Adipocyte (in vitro differentiated cells): ENCODE measurements at regions not wholly inside any gene's neighbourhood (a gene's known extent, or its start where the extent isn't known, plus 50 kb on each side); places are given as distances from the start of the nearest gene placed in this dataset.

Source experiments
- DNase-seq: peaks from one replicate; pipeline ENCODE4 v3.0.0-alpha.2; 2015; ENCODE audit warnings: low read depth
- H3K27me3 ChIP-seq: replicated peaks from 2 replicates; pipeline ENCODE4 v1.7.0; 2013; ENCODE audit warnings: mild to moderate bottlenecking, low read length, moderate library complexity; ENCODE audit not compliant: control insufficient read depth, insufficient read depth
- H3K36me3 ChIP-seq: 2 replicates; pipeline ENCODE4 v1.7.0; 2013; ENCODE audit warnings: low read length, mild to moderate bottlenecking, moderate library complexity; ENCODE audit not compliant: control insufficient read depth, insufficient read depth, severe bottlenecking
- H3K4me1 ChIP-seq: 2 replicates; pipeline ENCODE4 v1.7.0; 2013; ENCODE audit warnings: mild to moderate bottlenecking, low read length, moderate library complexity; ENCODE audit not compliant: control insufficient read depth, insufficient read depth
- H3K4me3 ChIP-seq: 2 replicates; pipeline ENCODE4 v1.7.0; 2013; ENCODE audit warnings: mild to moderate bottlenecking, low read length, moderate library complexity
- H3K9ac ChIP-seq: 2 replicates; pipeline ENCODE4 v1.7.0; 2013; ENCODE audit warnings: mild to moderate bottlenecking, low read length, moderate library complexity
- H3K9me3 ChIP-seq: 2 replicates; pipeline ENCODE4 v1.7.0; 2013; ENCODE audit warnings: mild to moderate bottlenecking, low read length, moderate library complexity; ENCODE audit not compliant: control insufficient read depth

GRCh38 chr18:68525091-68525490 lies 189.8 kb downstream of the TMX3 start:
- Histone ChIP-seq H3K4me1 (no peaks in the 10 kb centered on the region), H3K9ac (no peak overlapping the region), H3K27me3 (no peaks in the 10 kb centered on the region), H3K9me3 (no peaks in the 10 kb centered on the region), H3K36me3 (no peaks in the 10 kb centered on the region), H3K4me3 (no peak overlapping the region)
- no peak for DNase-seq

GRCh38 chr18:68520406-68521075 lies 194.4 kb downstream of the TMX3 start:
- Histone ChIP-seq H3K4me1 (no peaks in the 10 kb centered on the region), H3K36me3 (no peaks in the 10 kb centered on the region), H3K9me3 (no peaks in the 10 kb centered on the region), H3K27me3 (no peaks in the 10 kb centered on the region), H3K4me3 (no peak overlapping the region), H3K9ac (no peak overlapping the region)
- peak; percentile 34 for DNase-seq

GRCh38 chr18:68519336-68519735 lies 195.6 kb downstream of the TMX3 start:
- H3K4me3 ChIP-seq, result no peak overlapping the region
- DNase-seq, result no peak
- H3K4me1 ChIP-seq, result no peaks in the 10 kb centered on the region
- H3K9me3 ChIP-seq, result no peaks in the 10 kb centered on the region
- H3K36me3 ChIP-seq, result no peaks in the 10 kb centered on the region
- H3K27me3 ChIP-seq, result no peaks in the 10 kb centered on the region
- no peak overlapping the region for H3K9ac ChIP-seq

GRCh38 chr18:68509902-68510301 lies 205.0 kb downstream of the TMX3 start:
- H3K36me3 ChIP-seq, result no peaks in the 10 kb centered on the region
- H3K9me3 ChIP-seq, result no peaks in the 10 kb centered on the region
- no peak overlapping the region for H3K9ac ChIP-seq
- H3K27me3 ChIP-seq, result no peaks in the 10 kb centered on the region
- H3K4me3 ChIP-seq, result no peak overlapping the region
- peak; percentile 67 for DNase-seq
- H3K4me1 ChIP-seq, result no peaks in the 10 kb centered on the region

GRCh38 chr18:68507781-68508180 lies 207.1 kb downstream of the TMX3 start:
- Histone ChIP-seq H3K4me1 (no peaks in the 10 kb centered on the region), H3K4me3 (no peak overlapping the region), H3K9ac (no peak overlapping the region), H3K9me3 (no peaks in the 10 kb centered on the region), H3K27me3 (no peaks in the 10 kb centered on the region), H3K36me3 (no peaks in the 10 kb centered on the region)
- no peak for DNase-seq

GRCh38 chr18:68505178-68505574 lies 209.7 kb downstream of the TMX3 start:
- H3K36me3 ChIP-seq, result no peaks in the 10 kb centered on the region
- no peaks in the 10 kb centered on the region for H3K27me3 ChIP-seq
- no peak overlapping the region for H3K4me3 ChIP-seq
- no peak overlapping the region for H3K9ac ChIP-seq
- no peaks in the 10 kb centered on the region for H3K9me3 ChIP-seq
- H3K4me1 ChIP-seq, result no peaks in the 10 kb centered on the region
- DNase-seq, result no peak

- no peak for DNase-seq
- Histone ChIP-seq H3K4me3 (no peak overlapping the region), H3K27me3 (no peaks in the 10 kb centered on the region), H3K9ac (no peak overlapping the region), H3K9me3 (no peaks in the 10 kb centered on the region), H3K4me1 (no peaks in the 10 kb centered on the region), H3K36me3 (no peaks in the 10 kb centered on the region)
Measured at GRCh38 chr18:68504441-68505177, 210.3 kb downstream of the TMX3 start.

GRCh38 chr18:68500556-68500955 lies 214.4 kb downstream of the TMX3 start:
- H3K4me3 ChIP-seq, result no peak overlapping the region
- no peaks in the 10 kb centered on the region for H3K27me3 ChIP-seq
- peaks cover 7% of the 10 kb centered on the region for H3K4me1 ChIP-seq
- no peak for DNase-seq
- no peaks in the 10 kb centered on the region for H3K9me3 ChIP-seq
- no peaks in the 10 kb centered on the region for H3K36me3 ChIP-seq
- no peak overlapping the region for H3K9ac ChIP-seq

- Histone ChIP-seq H3K4me3 (no peak overlapping the region), H3K27me3 (no peaks in the 10 kb centered on the region), H3K4me1 (peaks cover 13% of the 10 kb centered on the region), H3K36me3 (no peaks in the 10 kb centered on the region), H3K9me3 (no peaks in the 10 kb centered on the region), H3K9ac (no peak overlapping the region)
- no peak for DNase-seq
Measured at GRCh38 chr18:68499141-68499540, 215.8 kb downstream of the TMX3 start.

GRCh38 chr18:68498636-68499035 lies 216.3 kb downstream of the TMX3 start:
- H3K27me3 ChIP-seq, result no peaks in the 10 kb centered on the region
- H3K36me3 ChIP-seq, result no peaks in the 10 kb centered on the region
- peaks cover 13% of the 10 kb centered on the region for H3K4me1 ChIP-seq
- no peaks in the 10 kb centered on the region for H3K9me3 ChIP-seq
- H3K9ac ChIP-seq, result no peak overlapping the region
- no peak for DNase-seq
- H3K4me3 ChIP-seq, result no peak overlapping the region

- DNase-seq, result no peak
- Histone ChIP-seq H3K9ac (no peak overlapping the region), H3K36me3 (no peaks in the 10 kb centered on the region), H3K27me3 (no peaks in the 10 kb centered on the region), H3K4me1 (peaks cover 13% of the 10 kb centered on the region), H3K9me3 (no peaks in the 10 kb centered on the region), H3K4me3 (no peak overlapping the region)
Measured at GRCh38 chr18:68498185-68498584, 216.7 kb downstream of the TMX3 start.
